ENCODE measurements at regions not wholly inside any gene's neighbourhood (a gene's known extent, or its start where the extent isn't known, plus 50 kb on each side); places are given as distances from the start of the nearest gene placed in this dataset.

DNA sequence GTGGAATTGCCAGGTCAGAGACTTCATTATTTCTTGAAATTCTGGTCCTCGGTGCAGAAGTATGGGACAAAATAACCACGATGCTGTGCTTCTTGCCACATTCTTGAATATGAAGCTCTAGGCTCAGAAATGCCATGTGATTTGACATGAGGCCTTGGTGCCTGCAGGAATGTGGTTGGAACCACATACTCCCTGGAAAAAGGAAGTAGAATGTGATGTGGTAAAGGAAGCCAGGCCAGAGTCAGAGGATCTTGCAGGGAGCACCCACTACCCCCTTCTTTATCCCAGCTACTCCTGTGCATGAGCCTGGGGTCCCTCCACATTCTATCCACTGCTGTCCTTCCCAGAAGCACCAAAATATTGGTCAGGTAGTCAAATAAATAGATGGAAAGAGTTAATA lies 80.9 kb downstream of the FOXD1 start:
- Mint-ChIP-seq H3K9me3 (no peaks in the 10 kb centered on the region), H3K27ac (no peak overlapping the region), H3K4me1 (no peaks in the 10 kb centered on the region), H3K27me3 (peaks cover 25 to 58% of the 10 kb centered on the region in 2 donors), H3K4me3 (no peak overlapping the region), H3K36me3 (no peaks in the 10 kb centered on the region)
- no peak for DNase-seq
- ATAC-seq (replicated peaks) = no peak

DNA sequence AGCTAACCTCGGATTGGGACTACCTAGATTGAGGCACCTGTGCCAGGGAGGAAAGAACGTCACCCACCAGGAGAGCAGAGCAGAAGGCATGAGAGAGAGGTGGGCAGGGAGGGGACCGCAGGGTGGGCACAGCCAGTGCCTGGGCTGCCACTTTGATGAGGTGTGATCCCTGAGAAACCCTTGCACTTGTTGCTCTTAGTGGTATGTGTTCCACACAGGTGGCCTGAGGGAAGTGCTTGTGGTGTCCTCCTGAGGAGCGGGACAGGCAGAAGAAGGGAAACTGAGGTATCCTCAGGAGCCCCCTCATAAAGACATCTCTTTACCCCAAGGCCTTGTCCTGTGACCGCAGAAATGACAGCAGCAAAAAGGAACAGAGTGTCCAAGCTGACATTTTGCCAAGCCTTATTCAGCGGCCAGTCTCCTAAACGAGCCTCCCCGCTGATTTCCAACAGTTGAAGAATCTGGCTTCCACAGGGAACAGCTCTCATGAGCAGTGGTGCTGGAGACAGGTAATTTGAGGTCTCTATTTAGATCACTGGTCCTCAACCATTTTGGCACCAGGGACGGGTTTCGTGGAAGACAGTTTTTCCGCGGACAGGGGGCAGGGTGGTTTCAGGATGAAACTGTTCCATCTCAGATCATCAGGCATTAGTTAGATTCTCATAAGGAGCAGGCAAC lies 82.4 kb downstream of the FOXD1 start:
- ATAC-seq (replicated peaks) (no peak), DNase-seq (no peak)
- no peak overlapping the region for H3K27ac Mint-ChIP-seq
- no peak overlapping the region for H3K4me3 Mint-ChIP-seq
- H3K27me3 Mint-ChIP-seq = peaks cover 25 to 51% of the 10 kb centered on the region in 2 donors
- no peaks in the 10 kb centered on the region for H3K4me1 Mint-ChIP-seq
- no peaks in the 10 kb centered on the region for H3K36me3 Mint-ChIP-seq
- no peaks in the 10 kb centered on the region for H3K9me3 Mint-ChIP-seq

DNA sequence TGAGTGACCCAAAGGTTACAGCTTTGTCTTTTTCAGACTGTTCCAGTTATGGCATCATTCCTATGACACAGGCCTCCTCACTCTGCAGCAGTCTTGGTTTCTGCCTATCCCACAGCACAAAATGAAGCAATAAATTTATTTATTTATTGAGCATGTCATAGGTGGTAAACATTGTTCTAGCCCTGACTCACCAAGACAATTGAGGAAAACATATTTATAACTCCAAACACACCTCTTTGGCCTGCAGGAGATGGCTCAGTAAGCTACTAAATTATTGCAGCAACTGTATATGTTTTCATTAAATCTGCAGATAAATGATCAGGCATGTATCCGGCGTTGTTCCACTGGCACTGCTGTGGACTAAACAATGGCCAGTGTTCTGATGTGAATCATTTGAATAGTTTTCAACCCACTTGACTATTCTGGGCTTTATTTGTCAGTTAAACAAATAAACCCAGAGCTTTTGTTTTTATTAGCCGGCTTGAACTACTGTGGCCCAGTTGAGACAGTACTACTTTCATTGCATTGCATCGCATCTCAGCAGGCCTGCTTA lies 83.2 kb downstream of the FOXD1 start:
- ATAC-seq (replicated peaks) (no peak), DNase-seq (no peak)
- no peaks in the 10 kb centered on the region for H3K4me1 Mint-ChIP-seq
- H3K27me3 Mint-ChIP-seq = peaks cover 28 to 45% of the 10 kb centered on the region in 2 donors
- H3K4me3 Mint-ChIP-seq = no peak overlapping the region
- H3K27ac Mint-ChIP-seq = no peak overlapping the region
- H3K9me3 Mint-ChIP-seq = peaks cover 0 to 2% of the 10 kb centered on the region in 2 donors
- H3K36me3 Mint-ChIP-seq = no peaks in the 10 kb centered on the region

DNA sequence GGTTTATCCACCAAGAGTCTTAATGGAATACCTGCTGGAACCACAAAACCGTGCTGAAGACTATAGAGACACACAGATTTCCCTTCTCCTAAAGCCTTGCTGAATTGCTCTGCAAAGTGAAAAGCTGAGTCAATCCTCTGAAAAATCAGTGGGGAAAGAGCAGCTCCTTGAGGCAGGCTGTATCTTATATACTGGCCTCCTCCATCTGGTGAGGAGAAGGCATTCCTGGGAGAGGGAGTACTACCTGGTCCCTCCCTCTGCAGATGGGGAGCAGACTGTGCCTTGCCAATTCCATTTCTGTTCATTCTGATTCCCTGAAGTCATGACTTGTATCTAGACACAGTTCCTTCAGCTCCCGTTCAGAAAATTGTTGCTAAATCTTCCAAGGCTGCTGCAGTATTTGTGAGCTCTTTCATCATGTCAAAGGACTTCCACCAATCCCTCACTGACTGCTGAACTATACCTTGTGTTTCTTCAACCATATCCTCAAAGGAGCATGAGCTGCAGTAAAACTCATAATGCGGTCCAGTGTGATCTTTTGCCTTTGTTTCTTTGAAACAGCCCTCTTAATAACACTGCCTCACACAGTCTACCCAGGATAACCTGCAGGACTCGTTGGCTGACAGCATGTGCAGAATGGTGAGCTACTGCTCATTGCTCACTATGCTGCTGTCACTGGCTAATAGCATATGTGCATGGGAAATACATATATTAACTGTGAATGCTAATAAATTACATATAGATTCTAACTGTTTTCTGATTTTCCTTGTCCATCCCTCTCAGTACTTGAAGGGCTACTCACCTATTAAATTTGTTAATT lies 84.5 kb downstream of the FOXD1 start:
- H3K27me3 Mint-ChIP-seq = peaks cover 28 to 41% of the 10 kb centered on the region in 2 donors
- peaks cover 0 to 2% of the 10 kb centered on the region in 2 donors for H3K9me3 Mint-ChIP-seq
- no peak overlapping the region for H3K4me3 Mint-ChIP-seq
- H3K27ac Mint-ChIP-seq = no peak overlapping the region
- no peaks in the 10 kb centered on the region for H3K4me1 Mint-ChIP-seq
- no peaks in the 10 kb centered on the region for H3K36me3 Mint-ChIP-seq
- ATAC-seq (replicated peaks) (no peak), DNase-seq (no peak)

DNA sequence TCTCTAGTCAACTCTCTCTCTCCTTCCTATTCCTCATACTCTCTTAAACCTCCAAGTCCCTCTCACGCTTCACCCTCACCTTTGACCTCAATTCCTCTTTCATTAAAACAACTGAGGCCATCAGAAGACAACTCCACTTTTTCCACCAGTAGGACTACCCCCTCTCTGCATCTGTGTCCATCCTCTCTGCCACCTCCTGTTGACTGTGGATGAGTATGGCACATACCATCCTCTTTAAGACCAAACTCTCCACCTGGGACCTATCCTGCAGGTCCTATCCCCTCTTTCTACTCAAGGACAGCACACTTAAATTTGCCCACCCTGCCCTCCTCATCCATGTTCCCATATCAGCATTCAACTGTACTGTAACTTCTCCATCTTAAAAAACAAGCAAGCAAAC lies 89.2 kb downstream of the FOXD1 start:
- no peak overlapping the region for H3K4me3 Mint-ChIP-seq
- no peak overlapping the region for H3K27ac Mint-ChIP-seq
- peaks cover 0 to 2% of the 10 kb centered on the region in 2 donors for H3K9me3 Mint-ChIP-seq
- H3K4me1 Mint-ChIP-seq = no peaks in the 10 kb centered on the region
- DNase-seq (no peak), ATAC-seq (replicated peaks) (no peak)
- no peaks in the 10 kb centered on the region for H3K36me3 Mint-ChIP-seq
- H3K27me3 Mint-ChIP-seq = peaks cover 32 to 38% of the 10 kb centered on the region in 2 donors

DNA sequence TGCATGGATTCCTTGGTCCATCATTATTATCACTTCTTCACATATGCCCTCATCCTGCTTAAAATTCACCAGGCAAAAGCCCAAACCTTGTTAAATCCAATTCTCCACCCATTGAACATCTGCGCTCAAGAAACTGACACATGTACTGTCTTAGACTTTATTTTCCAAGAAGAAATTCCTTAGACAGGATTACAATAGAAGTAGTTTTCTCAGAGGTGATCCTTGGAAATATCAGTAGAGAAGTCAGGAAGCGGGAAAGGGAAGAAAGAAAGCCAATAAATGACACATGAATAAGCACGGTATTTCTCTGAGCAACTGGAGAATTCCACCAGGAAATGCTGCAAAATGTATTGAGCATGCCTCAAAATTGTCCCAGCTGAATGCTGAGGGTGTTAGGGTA lies 90.2 kb downstream of the FOXD1 start:
- ATAC-seq (replicated peaks) = no peak
- Mint-ChIP-seq H3K4me3 (no peak overlapping the region), H3K27ac (no peak overlapping the region), H3K9me3 (peaks cover 0 to 2% of the 10 kb centered on the region in 2 donors), H3K27me3 (peaks cover 32 to 38% of the 10 kb centered on the region in 2 donors), H3K36me3 (no peaks in the 10 kb centered on the region), H3K4me1 (no peaks in the 10 kb centered on the region)
- no peak for DNase-seq

DNA sequence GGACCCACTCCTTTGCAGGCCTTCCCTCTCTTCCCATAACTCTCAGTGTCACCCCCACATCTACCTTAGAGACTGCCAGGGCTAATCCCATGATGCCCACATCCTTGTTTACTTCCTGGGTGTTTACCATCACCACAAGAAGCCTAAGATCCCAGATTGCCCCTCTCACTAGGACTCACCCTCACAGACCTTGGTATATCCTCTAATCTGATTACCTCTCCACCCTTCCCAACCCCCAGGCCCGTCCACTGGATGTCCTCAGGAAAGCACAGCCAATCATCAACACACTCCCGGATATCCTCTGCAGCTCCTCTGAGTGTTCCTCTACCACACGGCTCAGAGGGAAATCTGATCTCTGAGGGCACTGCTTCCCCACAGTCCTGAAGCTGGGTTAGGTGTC lies 91.0 kb downstream of the FOXD1 start:
- Mint-ChIP-seq H3K36me3 (no peaks in the 10 kb centered on the region), H3K4me3 (no peak overlapping the region), H3K27me3 (peaks cover 30 to 36% of the 10 kb centered on the region in 2 donors), H3K4me1 (no peaks in the 10 kb centered on the region), H3K27ac (no peak overlapping the region), H3K9me3 (peaks cover 0 to 2% of the 10 kb centered on the region in 2 donors)
- DNase-seq (no peak), ATAC-seq (replicated peaks) (no peak)

DNA sequence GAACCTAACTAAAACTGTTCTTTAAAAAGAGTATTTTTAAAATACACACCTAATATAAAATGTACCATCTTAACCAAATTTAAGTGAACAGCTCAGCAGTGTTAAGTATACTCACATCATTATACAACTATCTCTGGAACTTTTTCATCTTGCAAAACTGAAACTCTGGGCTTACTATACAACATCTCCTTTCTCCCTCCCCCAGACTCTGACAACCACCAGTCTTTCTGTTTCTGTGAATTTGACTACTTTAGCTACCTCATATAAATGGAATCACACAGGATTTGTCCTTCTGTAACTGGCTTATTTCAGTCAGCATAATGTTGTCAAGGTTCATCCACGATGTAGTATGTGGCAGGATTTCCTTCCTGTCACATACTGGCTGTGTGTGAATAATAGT lies 93.5 kb downstream of the FOXD1 start:
- no peaks in the 10 kb centered on the region for H3K36me3 Mint-ChIP-seq
- H3K9me3 Mint-ChIP-seq = peaks cover 5 to 11% of the 10 kb centered on the region in 2 donors
- H3K27ac Mint-ChIP-seq = no peak overlapping the region
- no peak overlapping the region for H3K4me3 Mint-ChIP-seq
- DNase-seq (no peak), ATAC-seq (replicated peaks) (no peak)
- H3K4me1 Mint-ChIP-seq = no peaks in the 10 kb centered on the region
- H3K27me3 Mint-ChIP-seq = peaks cover 23 to 26% of the 10 kb centered on the region in 2 donors

DNA sequence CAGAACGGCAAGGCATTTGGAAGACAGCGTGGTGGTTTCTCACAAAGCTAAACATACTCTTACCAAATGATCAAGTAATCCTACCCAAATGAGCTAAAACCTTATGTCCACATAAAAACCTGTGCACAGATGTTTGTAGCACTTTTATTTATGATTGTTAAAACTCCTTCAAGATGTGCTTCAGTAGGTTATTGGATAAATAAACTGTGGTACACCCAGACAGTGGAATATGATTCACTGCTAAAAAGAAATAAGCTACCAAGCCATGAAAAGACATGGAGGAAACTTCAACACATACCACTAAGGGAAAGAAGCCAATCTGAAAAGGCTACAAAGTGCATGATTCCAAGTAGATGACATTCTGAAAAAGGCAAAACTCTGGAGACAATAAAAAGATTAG lies 94.2 kb downstream of the FOXD1 start:
- Mint-ChIP-seq H3K4me3 (no peak overlapping the region), H3K9me3 (peaks cover 10 to 13% of the 10 kb centered on the region in 2 donors), H3K4me1 (no peaks in the 10 kb centered on the region), H3K27ac (no peak overlapping the region), H3K27me3 (peaks cover 21 to 23% of the 10 kb centered on the region in 2 donors), H3K36me3 (no peaks in the 10 kb centered on the region)
- DNase-seq (no peak), ATAC-seq (replicated peaks) (no peak)

DNA sequence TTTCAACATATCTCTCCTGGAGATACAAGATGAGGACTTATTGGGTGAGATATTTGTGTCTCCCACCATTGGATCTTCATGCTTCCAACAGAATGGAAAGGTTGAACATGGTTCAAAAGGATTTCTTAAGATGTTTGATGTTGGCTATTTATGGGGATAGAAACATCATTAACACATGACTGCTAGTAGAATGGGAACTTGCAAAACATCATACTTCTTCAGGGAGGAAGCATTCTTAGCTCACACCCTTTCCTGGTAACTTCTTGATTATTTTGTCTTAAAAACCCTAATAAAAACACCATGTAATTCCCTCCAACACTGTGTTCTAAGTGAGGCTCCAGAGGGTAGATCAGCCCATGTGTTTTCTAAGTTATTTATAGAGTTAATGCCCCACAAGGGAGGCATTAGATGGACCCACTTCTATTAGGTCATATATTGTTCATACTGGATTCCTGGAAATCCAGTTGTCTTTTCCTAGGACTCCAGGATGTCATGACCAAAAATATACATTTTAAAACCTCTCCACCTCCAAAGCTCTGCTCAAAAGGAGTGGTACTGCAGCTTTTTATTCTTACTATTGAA lies 95.8 kb downstream of the FOXD1 start:
- ATAC-seq (replicated peaks) = no peak
- Mint-ChIP-seq H3K4me1 (no peaks in the 10 kb centered on the region), H3K36me3 (no peaks in the 10 kb centered on the region), H3K9me3 (peaks cover 11 to 17% of the 10 kb centered on the region in 2 donors), H3K27ac (no peak overlapping the region), H3K27me3 (peaks cover 16 to 18% of the 10 kb centered on the region in 2 donors), H3K4me3 (no peak overlapping the region)
- DNase-seq = no peak

DNA sequence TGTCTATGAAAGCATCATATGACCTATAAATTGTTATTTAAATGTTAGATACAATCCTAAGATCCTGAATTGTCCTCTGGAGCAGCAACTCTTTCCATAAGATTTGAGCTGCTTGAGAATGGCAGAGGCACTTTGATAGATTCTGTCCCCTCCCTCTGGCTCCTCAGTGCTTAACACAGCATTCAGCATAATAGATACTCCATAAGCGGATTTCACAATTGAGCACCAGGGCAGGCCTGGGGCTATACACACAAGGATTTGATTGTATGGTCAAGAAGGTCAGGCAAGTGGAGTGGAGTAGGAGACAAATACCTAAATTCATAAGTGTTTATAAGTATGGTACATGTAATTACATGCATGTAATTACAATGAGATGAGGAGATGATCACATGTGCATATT lies 96.3 kb downstream of the FOXD1 start:
- Mint-ChIP-seq H3K4me3 (no peak overlapping the region), H3K27ac (no peak overlapping the region), H3K4me1 (no peaks in the 10 kb centered on the region), H3K36me3 (no peaks in the 10 kb centered on the region), H3K27me3 (peaks cover 11 to 13% of the 10 kb centered on the region in 2 donors), H3K9me3 (peaks cover 16 to 19% of the 10 kb centered on the region in 2 donors)
- no peak for DNase-seq
- ATAC-seq (replicated peaks) = no peak

DNA sequence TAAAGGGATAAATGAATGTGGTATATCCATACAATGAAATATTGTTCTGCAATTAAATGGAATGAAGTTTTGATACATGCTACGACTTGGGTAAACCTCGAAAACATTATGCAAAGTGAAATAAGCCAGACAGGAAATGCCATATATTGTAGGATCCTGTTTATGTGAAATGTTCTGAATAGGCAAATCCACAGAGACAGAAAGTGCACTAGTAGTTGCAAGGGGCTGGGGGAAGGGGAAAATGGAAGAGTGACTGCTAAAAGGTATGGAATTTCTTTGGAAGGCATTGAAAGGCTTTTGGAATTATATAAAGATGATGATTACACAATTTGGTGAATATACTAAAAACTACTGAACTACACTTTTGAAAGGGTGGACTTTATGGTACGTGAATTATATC lies 97.0 kb downstream of the FOXD1 start:
- Mint-ChIP-seq H3K36me3 (no peaks in the 10 kb centered on the region), H3K4me3 (no peak overlapping the region), H3K27me3 (peaks cover 9 to 11% of the 10 kb centered on the region in 2 donors), H3K4me1 (no peaks in the 10 kb centered on the region), H3K9me3 (peaks cover 21 to 25% of the 10 kb centered on the region in 2 donors), H3K27ac (no peak overlapping the region)
- DNase-seq (no peak), ATAC-seq (replicated peaks) (no peak)

DNA sequence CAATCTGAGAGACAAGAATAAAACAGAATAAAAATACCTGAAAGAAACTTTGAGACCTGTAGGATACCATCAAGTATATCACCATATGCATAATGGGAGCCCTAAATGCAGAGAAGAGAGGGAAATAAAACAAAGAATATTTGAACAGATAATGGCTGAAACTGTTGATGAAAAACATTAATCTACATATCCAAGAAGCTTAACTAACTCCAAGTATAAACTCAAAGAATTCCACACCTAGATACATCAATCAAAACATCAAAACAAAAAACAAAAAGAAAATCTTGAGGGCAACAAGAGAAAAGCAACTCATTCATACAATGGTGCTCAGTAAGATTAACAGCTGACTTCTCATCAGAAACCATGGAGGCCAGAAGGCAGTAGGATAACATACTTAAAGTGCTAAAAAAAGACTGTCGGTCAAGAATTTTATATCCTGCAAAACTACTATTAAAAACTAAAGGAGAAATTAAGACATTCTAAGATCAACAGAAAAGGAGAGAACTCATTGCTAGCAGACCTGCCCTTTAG lies 101.6 kb downstream of the FOXD1 start:
- Mint-ChIP-seq H3K4me3 (no peak overlapping the region), H3K27ac (no peak overlapping the region), H3K36me3 (no peaks in the 10 kb centered on the region), H3K9me3 (peaks cover 26 to 28% of the 10 kb centered on the region in 2 donors), H3K27me3 (peaks cover 4 to 18% of the 10 kb centered on the region in 2 donors), H3K4me1 (no peaks in the 10 kb centered on the region)
- ATAC-seq (replicated peaks) (no peak), DNase-seq (no peak)

DNA sequence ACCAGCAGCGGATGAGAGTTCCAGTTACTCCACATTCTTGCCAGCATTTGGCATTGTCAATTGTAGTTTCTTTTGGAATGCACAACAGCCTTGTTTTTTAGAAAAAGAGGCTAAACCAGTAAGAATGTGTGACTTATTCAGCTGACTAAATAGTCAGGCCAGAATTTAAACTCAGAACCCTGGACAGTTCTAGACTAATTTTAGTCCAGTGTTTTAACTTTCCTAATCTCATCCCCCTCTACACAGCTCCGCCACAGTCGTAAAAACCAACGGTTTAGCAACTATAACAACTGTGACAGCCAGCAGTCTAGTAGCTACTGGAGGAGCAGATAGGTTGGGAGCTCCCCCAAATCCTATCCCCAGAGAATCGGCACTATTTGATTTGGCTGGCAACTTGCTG lies 103.7 kb downstream of the FOXD1 start:
- H3K4me3 Mint-ChIP-seq = no peak overlapping the region
- no peak overlapping the region for H3K27ac Mint-ChIP-seq
- peaks cover 18 to 22% of the 10 kb centered on the region in 2 donors for H3K9me3 Mint-ChIP-seq
- no peak for DNase-seq
- H3K27me3 Mint-ChIP-seq = peaks cover 18 to 29% of the 10 kb centered on the region in 2 donors
- ATAC-seq (replicated peaks) = no peak
- no peaks in the 10 kb centered on the region for H3K36me3 Mint-ChIP-seq
- no peaks in the 10 kb centered on the region for H3K4me1 Mint-ChIP-seq
